ENCODE measurements at regions not wholly inside any gene's neighbourhood (a gene's known extent, or its start where the extent isn't known, plus 50 kb on each side); places are given as distances from the start of the nearest gene placed in this dataset.
"Not testable (repeated sequence)": the region's sequence is repeated elsewhere in the genome, so short reads cannot be mapped to it uniquely, and the experiment has no call there.

DNA sequence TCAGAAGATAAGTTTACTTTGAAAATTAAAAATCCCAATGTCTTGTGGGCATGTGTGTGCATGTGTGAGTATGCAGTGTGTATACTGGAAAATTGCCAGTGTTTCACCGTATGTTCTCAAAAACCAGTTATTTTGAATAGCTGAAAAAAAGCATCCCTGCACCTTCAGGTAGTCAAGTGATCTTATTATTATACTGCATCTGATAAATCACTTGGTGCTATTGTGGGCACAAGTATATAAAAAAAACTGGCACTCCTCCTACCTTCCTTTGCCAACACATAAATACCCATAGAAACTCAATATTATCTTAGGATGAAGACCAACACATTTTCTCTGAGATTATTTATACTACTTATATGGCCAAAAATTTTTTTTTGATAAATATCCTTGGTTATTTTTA, 91.5 kb upstream of the MAP9 start:
- no peak for TF ChIP-seq CTCF (IDR thresholded peaks at IDR 0.05; ENCODE audit: low read depth, low read length)
- no peak for DNase-seq (ENCODE audit: low read depth in 2 of 2)
- H3K4me3 ChIP-seq (replicated peaks in 1 of 2; ENCODE audit: low read depth in 2 of 2, low read length in 2 of 2): no peak overlapping the region

DNA sequence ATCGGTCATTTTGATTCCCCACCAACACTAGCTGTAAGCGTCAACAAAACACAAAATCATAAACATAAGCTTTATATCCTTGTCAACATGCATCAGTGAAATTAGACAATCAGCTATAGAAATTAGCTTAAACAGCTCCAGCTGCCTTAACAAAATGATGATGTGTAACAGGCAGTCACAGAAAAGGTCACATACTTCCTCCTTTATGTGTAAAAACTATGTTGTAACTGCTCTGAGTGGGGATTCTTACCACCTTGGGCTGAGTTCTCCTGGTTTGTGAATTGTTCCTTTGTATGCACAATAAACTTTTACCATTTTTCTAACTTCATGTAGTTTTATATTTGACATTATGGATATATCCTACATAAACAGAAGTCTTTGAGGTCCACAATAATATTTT, 73.9 kb upstream of the MAP9 start:
- no peak for DNase-seq (ENCODE audit: low read depth in 2 of 2)
- no peak for TF ChIP-seq CTCF (IDR thresholded peaks at IDR 0.05; ENCODE audit: low read depth, low read length)
- no peak overlapping the region for H3K4me3 ChIP-seq (replicated peaks in 1 of 2; ENCODE audit: low read depth in 2 of 2, low read length in 2 of 2)

DNA sequence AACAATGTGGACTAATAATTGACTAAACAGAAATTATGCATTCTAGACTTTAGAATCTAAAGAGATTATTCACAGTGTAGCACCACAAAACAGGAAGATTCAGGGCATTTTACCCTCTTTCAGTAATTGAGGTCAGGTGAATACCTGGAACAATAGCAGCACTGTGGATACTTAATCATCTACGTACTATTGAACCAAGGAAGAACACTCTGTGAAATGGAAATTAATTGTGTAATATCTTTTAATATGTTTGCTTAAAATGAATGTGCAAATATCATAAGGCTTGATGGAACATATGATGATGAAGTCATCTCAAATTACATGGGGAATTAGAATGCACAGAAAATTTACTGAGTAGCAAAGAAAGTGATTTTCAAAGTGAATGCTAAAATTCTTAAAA, 68.5 kb upstream of the MAP9 start:
- no peak for DNase-seq (ENCODE audit: low read depth in 2 of 2)
- no peak overlapping the region for H3K4me3 ChIP-seq (replicated peaks in 1 of 2; ENCODE audit: low read depth in 2 of 2, low read length in 2 of 2)
- no peak for TF ChIP-seq CTCF (IDR thresholded peaks at IDR 0.05; ENCODE audit: low read depth, low read length)

DNA sequence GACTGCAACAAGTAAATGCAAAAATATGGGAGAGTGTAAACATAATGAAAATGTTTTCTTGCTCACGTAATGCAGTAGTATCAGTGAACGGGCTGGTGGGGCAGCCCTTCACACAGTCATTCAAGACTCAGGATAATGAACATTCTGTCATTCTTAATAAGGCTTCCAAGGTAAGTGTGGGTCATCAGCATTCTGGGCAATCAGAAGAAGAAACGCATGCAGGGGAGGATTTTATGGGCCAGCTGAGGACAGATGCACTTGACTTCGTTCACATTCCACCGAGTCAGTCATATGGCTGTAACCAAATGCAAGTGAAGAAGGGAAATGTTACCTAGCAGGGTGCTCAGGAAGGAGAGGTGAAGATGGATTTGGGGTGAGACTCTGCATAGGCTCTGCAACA, 68.0 kb upstream of the MAP9 start:
- TF ChIP-seq CTCF (IDR thresholded peaks at IDR 0.05; ENCODE audit: low read depth, low read length): no peak
- DNase-seq (ENCODE audit: low read depth in 2 of 2): no peak
- H3K4me3 ChIP-seq (replicated peaks in 1 of 2; ENCODE audit: low read depth in 2 of 2, low read length in 2 of 2): no peak overlapping the region

GRCh38 chr4:155442267-155443105, 65.7 kb upstream of the MAP9 start:
- peak overlapping the region in 1 of 2 donors; percentile 4 for H3K4me3 ChIP-seq (replicated peaks in 1 of 2; ENCODE audit: low read depth in 2 of 2, low read length in 2 of 2)
- peak; percentile 79 to 82 for DNase-seq (ENCODE audit: low read depth in 2 of 2)
- TF ChIP-seq CTCF (IDR thresholded peaks at IDR 0.05; ENCODE audit: low read depth, low read length): peak; percentile 95

DNA sequence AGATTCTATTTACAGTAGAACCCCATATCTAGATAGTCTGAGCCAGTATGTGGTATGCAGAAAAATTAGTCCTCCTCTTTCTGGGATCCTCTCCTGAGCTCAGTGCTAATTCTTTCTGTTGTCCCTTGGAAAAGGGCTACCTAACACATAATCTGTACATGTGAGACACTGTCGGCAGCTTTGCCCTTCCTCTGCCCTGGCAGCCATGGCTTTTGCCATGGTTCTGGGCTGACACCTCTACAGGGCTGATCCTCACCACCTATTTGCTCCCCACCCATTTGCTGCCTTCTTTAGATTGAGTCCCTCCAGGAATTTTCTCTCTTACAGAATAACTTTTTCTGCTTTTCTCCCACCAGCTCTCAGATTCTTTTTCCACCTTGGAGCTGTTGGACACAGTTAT, 64.7 kb upstream of the MAP9 start:
- TF ChIP-seq CTCF (IDR thresholded peaks at IDR 0.05; ENCODE audit: low read depth, low read length): no peak

DNA sequence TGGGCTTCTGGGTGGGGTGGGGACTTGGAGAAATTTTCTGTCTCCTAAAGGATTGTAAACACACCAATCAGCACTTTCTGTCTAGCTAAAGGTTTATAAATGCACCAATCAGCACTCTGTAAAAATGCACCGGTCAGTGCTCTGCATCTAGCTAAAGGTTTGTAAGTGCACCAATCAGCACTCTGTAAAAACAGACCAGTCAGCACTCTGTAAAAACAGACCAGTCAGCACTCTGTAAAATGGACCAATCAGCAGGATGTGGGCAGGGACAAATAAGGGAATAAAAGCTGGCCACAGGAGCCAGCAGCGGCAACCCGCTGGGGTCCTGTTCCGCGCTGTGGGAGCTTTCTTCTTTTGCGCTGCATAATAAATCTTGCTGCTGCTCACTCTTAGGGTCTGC, 63.0 kb upstream of the MAP9 start:
- DNase-seq (ENCODE audit: low read depth in 2 of 2); H3K4me3 ChIP-seq (replicated peaks in 1 of 2; ENCODE audit: low read depth in 2 of 2, low read length in 2 of 2): not testable (repeated sequence)

More for the DNA sequence above, 64.7 kb upstream of the MAP9 start:
- H3K4me3 ChIP-seq (replicated peaks in 1 of 2; ENCODE audit: low read depth in 2 of 2, low read length in 2 of 2): no peak overlapping the region
- no peak for DNase-seq (ENCODE audit: low read depth in 2 of 2)
